ENCODE measurements at regions not wholly inside any gene's neighbourhood (a gene's known extent, or its start where the extent isn't known, plus 50 kb on each side); places are given as distances from the start of the nearest gene placed in this dataset.
"Not testable (repeated sequence)": the region's sequence is repeated elsewhere in the genome, so short reads cannot be mapped to it uniquely, and the experiment has no call there.

GRCh38 chr12:43193096-43193495, 358.9 kb downstream of the ADAMTS20 start:
- H3K9me3 ChIP-seq (replicated peaks; ENCODE audit: control insufficient read depth, insufficient read depth, low read length); H3K4me1 ChIP-seq (ENCODE audit: control insufficient read depth, extremely low read depth, insufficient read depth, low read length); intact Hi-C loops (cut with micrococcal nuclease); H3K4me2 ChIP-seq (ENCODE audit: insufficient read depth, low read length); POLR2A ChIA-PET; H3K9ac ChIP-seq (replicated peaks; ENCODE audit: extremely low read depth, insufficient read depth, low read length); H2AFZ ChIP-seq (ENCODE audit: low read depth, low read length); BruUV-seq (replicated peaks); DNase-seq (ENCODE audit: low read depth, low spot score); H4K20me1 ChIP-seq (replicated peaks; ENCODE audit: control insufficient read depth, extremely low read depth, insufficient read depth, low read length); H3K36me3 ChIP-seq (ENCODE audit: control insufficient read depth in 2 of 2, extremely low read depth in 1 of 2, insufficient read depth in 2 of 2, low read length in 2 of 2); H3K4me3 ChIP-seq (replicated peaks in 1 of 3; ENCODE audit: insufficient read depth in 1 of 3, low read depth in 1 of 3, low read length in 3 of 3); CTCF ChIA-PET; H3K9me1 ChIP-seq (replicated peaks; ENCODE audit: control insufficient read depth, extremely low read depth, insufficient read depth, low read length); H3K79me2 ChIP-seq (ENCODE audit: control insufficient read depth, insufficient read depth, low read length); H3K27ac ChIP-seq (ENCODE audit: insufficient read depth, low read depth, low read length); dilution Hi-C loops (cut with MboI; ENCODE audit: extremely low pct_ligation_motif_present, low sequenced_read_pairs); FAIRE-seq; H3K27me3 ChIP-seq (ENCODE audit: control insufficient read depth in 2 of 2, insufficient read depth in 2 of 2, low read length in 2 of 2): not testable (repeated sequence)

DNA sequence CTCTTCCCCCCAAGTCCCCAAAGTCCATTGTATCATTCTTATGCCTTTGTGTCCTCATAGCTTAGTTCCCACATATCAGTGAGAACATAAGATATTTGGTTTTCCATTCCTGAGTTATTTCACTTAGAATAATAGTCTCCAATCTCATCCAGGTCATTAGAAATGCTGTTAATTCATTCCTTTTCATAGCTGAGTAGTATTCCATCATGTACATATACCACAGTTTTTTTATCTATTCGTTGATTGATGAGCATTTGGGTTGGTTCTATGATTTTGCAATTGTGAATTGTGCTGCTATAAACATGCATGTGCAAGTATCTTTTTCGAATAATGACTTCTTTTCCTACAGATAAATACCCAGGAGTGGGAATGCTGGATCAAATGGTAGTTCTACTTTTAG, 359.6 kb downstream of the ADAMTS20 start:
- intact Hi-C loops (cut with micrococcal nuclease); H3K4me2 ChIP-seq (ENCODE audit: insufficient read depth, low read length); H3K4me1 ChIP-seq (ENCODE audit: control insufficient read depth, extremely low read depth, insufficient read depth, low read length); H3K36me3 ChIP-seq (ENCODE audit: control insufficient read depth in 2 of 2, extremely low read depth in 1 of 2, insufficient read depth in 2 of 2, low read length in 2 of 2); H3K9me3 ChIP-seq (replicated peaks; ENCODE audit: control insufficient read depth, insufficient read depth, low read length); CTCF ChIA-PET; H4K20me1 ChIP-seq (replicated peaks; ENCODE audit: control insufficient read depth, extremely low read depth, insufficient read depth, low read length); FAIRE-seq; dilution Hi-C loops (cut with MboI; ENCODE audit: extremely low pct_ligation_motif_present, low sequenced_read_pairs); DNase-seq (ENCODE audit: low read depth, low spot score); H2AFZ ChIP-seq (ENCODE audit: low read depth, low read length); POLR2A ChIA-PET; H3K9ac ChIP-seq (replicated peaks; ENCODE audit: extremely low read depth, insufficient read depth, low read length); H3K4me3 ChIP-seq (replicated peaks in 1 of 3; ENCODE audit: insufficient read depth in 1 of 3, low read depth in 1 of 3, low read length in 3 of 3); H3K9me1 ChIP-seq (replicated peaks; ENCODE audit: control insufficient read depth, extremely low read depth, insufficient read depth, low read length); BruUV-seq (replicated peaks); H3K79me2 ChIP-seq (ENCODE audit: control insufficient read depth, insufficient read depth, low read length); H3K27ac ChIP-seq (ENCODE audit: insufficient read depth, low read depth, low read length); H3K27me3 ChIP-seq (ENCODE audit: control insufficient read depth in 2 of 2, insufficient read depth in 2 of 2, low read length in 2 of 2): not testable (repeated sequence)

DNA sequence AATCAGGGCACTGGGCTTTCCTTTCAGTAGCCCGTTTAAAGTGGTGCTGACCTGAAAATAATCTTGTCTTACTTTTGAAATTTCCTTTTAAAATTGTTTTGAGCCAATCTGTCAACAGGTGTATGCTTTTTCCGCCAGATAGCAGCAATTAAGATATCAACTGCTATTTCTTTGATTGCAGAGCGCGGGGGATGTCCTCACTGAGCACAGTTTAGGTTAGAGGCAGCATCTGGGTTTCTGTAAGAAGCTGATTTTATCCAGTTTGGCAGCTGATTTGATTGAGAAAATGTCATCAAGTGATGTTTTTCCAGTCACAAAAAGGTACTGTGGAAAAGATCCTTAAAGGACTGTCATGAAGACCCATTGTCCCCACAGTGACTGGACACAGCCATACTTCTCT, 371.8 kb downstream of the ADAMTS20 start:
- Histone ChIP-seq H3K79me2 (ENCODE audit: control insufficient read depth, insufficient read depth, low read length) (no peaks in the 10 kb centered on the region), H3K9me1 (replicated peaks; ENCODE audit: control insufficient read depth, extremely low read depth, insufficient read depth, low read length) (no peaks in the 10 kb centered on the region), H3K4me2 (ENCODE audit: insufficient read depth, low read length) (no peak overlapping the region), H3K4me1 (ENCODE audit: control insufficient read depth, extremely low read depth, insufficient read depth, low read length) (peaks cover 11% of the 10 kb centered on the region), H3K27ac (ENCODE audit: insufficient read depth, low read depth, low read length) (no peak overlapping the region), H3K27me3 (ENCODE audit: control insufficient read depth in 2 of 2, insufficient read depth in 2 of 2, low read length in 2 of 2) (no peaks in the 10 kb centered on the region), H3K9ac (replicated peaks; ENCODE audit: extremely low read depth, insufficient read depth, low read length) (no peak overlapping the region), H3K36me3 (ENCODE audit: control insufficient read depth in 2 of 2, extremely low read depth in 1 of 2, insufficient read depth in 2 of 2, low read length in 2 of 2) (no peaks in the 10 kb centered on the region), H3K4me3 (replicated peaks in 1 of 3; ENCODE audit: insufficient read depth in 1 of 3, low read depth in 1 of 3, low read length in 3 of 3) (no peak overlapping the region), H3K9me3 (replicated peaks; ENCODE audit: control insufficient read depth, insufficient read depth, low read length) (no peaks in the 10 kb centered on the region), H4K20me1 (replicated peaks; ENCODE audit: control insufficient read depth, extremely low read depth, insufficient read depth, low read length) (no peaks in the 10 kb centered on the region), H2AFZ (ENCODE audit: low read depth, low read length) (no peak overlapping the region)
- DNase-seq (ENCODE audit: low read depth, low spot score) (no peak), FAIRE-seq (no peak)
- ChIA-PET CTCF (interaction anchor here (1.2 to 1.5 kb wide), 3 partner anchors 15 to 30 kb away, joined by 3 to 4 read pairs (median 4); no protein-coding TSS in a partner anchor), POLR2A (no interaction called here)
- dilution Hi-C loops (cut with MboI; ENCODE audit: extremely low pct_ligation_motif_present, low sequenced_read_pairs) (no loop called here), intact Hi-C loops (cut with micrococcal nuclease) (no loop called here)
- no TSS peak for BruUV-seq (replicated peaks)
- TF ChIP-seq EZH2 (IDR thresholded peaks at IDR 0.05; ENCODE audit: borderline replicate concordance, low read depth, low read length, severe bottlenecking) (no peak), POLR2A (IDR thresholded peaks at IDR 0.05; ENCODE audit: low read depth, low read length) (no peak), FOS (IDR thresholded peaks at IDR 0.05; ENCODE audit: borderline replicate concordance, insufficient read depth, low read length) (no peak), MYC (IDR thresholded peaks at IDR 0.05; ENCODE audit: low read depth, low read length) (no peak), POLR2AphosphoS5 (IDR thresholded peaks at IDR 0.05; ENCODE audit: insufficient read depth, low read depth, low read length) (no peak), JUN (IDR thresholded peaks at IDR 0.05; ENCODE audit: borderline replicate concordance, insufficient read depth, insufficient read length, low read depth) (no peak), MAX (IDR thresholded peaks at IDR 0.05; ENCODE audit: insufficient read depth, insufficient read length) (no peak)
- TF ChIP-seq, protein P1, sequence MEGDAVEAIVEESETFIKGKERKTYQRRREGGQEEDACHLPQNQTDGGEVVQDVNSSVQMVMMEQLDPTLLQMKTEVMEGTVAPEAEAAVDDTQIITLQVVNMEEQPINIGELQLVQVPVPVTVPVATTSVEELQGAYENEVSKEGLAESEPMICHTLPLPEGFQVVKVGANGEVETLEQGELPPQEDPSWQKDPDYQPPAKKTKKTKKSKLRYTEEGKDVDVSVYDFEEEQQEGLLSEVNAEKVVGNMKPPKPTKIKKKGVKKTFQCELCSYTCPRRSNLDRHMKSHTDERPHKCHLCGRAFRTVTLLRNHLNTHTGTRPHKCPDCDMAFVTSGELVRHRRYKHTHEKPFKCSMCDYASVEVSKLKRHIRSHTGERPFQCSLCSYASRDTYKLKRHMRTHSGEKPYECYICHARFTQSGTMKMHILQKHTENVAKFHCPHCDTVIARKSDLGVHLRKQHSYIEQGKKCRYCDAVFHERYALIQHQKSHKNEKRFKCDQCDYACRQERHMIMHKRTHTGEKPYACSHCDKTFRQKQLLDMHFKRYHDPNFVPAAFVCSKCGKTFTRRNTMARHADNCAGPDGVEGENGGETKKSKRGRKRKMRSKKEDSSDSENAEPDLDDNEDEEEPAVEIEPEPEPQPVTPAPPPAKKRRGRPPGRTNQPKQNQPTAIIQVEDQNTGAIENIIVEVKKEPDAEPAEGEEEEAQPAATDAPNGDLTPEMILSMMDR (IDR thresholded peaks at IDR 0.05; ENCODE audit: extremely low read depth in 1 of 2, insufficient read depth in 1 of 2, low read depth in 1 of 2, low read length in 2 of 2), result no peak

Data from endothelial cell of umbilical vein (primary cell).